Gastroesophageal sphincter (tissue), 3 donors: ENCODE measurements at regions not wholly inside any gene's neighbourhood (a gene's known extent, or its start where the extent isn't known, plus 50 kb on each side); places are given as distances from the start of the nearest gene placed in this dataset.

Experiments
- CTCF ChIP-seq, 4 experiments: fragments of 200-600 bp in 2 of 4; fragments of 450-650 bp in 2 of 4; sonication (generic) in 1 of 4; IDR thresholded peaks; one replicate each; pipeline ENCODE4 v1.5.1; 2017 to 2019; ENCODE audit warnings: antibody characterized with exemption in 4 of 4, mild to moderate bottlenecking in 2 of 4, moderate library complexity in 2 of 4
- EP300 ChIP-seq: sonication (generic); formaldehyde crosslinking; IDR thresholded peaks from one replicate; pipeline ENCODE4 v1.6.1; 2017; ENCODE audit warnings: antibody characterized with exemption, mild to moderate bottlenecking
- POLR2A ChIP-seq, 2 donors: fragments of 450-650 bp; IDR thresholded peaks; one replicate each; pipeline ENCODE4 v1.6.1; 2017; ENCODE audit warnings: antibody characterized with exemption in 2 of 2, mild to moderate bottlenecking in 2 of 2, moderate library complexity in 1 of 2
- POLR2AphosphoS5 ChIP-seq: sonication (generic); formaldehyde crosslinking; IDR thresholded peaks from one replicate; pipeline ENCODE4 v1.6.1; 2017; ENCODE audit warnings: antibody characterized with exemption

GRCh38 chr6:50977796-50978195 is 159.1 kb downstream of the TFAP2B start:
- TF ChIP-seq EP300: no peak
- TF ChIP-seq CTCF (IDR thresholded peaks at IDR 0.05): no peak
- no peak for TF ChIP-seq POLR2A (IDR thresholded peaks at IDR 0.05)
- TF ChIP-seq POLR2AphosphoS5: no peak
